Activated CD4-positive, alpha-beta T cell treated with anti-CD3 and anti-CD28 coated beads, Interleukin-2, amount 50 U/mL, for 1 hour (primary cell): ENCODE measurements at regions not wholly inside any gene's neighbourhood (a gene's known extent, or its start where the extent isn't known, plus 50 kb on each side); places are given as distances from the start of the nearest gene placed in this dataset.

ENCODE experiments used
- DNase-seq: peaks from one replicate; pipeline ENCODE4 v3.0.0-alpha.2; 2020

DNA sequence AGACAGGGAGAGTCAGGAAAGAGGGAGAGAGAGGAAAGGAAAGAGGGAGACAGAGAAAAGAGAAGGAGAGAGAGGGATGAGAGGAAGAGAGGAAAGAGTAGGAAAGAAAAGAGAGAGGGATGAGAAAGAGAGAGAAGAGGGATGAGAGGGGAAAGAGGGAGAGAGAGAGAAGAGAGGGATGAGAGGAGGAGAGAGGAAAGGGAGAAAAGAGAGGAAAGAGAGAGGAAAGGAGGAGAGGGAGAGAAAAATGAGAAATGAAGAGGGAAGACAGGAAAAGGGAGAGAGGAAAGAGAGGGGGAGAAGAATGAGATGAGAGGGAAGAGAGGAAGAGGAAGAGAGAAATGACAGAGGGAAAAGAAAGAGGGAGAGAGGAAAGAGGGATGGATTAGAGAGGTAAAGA, 207.0 kb upstream of the SKOR2 start:
- no peak for DNase-seq

DNA sequence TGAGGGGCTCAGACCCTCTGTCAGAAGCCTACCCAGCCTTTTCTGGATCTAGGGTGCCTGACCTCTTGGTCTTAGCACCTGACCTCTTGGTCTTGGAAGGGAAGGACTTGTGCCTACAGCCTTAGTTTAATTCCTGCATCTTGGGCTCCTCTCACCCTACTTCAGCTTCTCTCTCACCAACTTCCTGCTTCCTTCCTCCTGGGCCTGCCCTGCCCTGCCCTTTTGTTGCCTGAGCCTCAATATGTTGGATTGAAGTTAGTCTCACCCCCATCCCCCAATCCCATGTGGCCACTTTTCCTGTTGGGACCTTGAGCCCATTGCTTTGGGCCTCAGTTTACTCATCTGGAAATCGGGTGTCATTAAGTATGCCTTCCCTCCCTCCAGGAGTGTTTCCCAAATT, 206.2 kb upstream of the SKOR2 start:
- DNase-seq: no peak

DNA sequence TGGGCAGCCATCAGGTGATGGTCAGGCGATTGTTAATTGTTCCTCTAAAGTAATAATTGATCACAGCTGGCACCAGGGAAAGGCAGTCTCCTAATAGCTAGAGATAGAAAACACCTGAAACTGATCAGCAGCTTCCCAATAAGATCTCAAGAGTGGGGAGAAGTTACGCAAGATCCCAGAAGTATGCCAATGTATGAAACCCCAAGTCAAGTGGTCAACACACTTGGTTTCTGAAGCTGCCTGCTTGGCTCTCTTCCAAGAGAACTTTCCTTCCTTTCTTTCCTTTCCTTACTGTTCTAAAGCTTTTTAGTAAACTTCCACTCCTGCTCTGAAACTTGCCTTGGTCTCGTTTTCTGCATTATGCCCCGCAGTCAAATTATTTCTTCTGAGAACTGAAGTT, 201.6 kb upstream of the SKOR2 start:
- DNase-seq: no peak

DNA sequence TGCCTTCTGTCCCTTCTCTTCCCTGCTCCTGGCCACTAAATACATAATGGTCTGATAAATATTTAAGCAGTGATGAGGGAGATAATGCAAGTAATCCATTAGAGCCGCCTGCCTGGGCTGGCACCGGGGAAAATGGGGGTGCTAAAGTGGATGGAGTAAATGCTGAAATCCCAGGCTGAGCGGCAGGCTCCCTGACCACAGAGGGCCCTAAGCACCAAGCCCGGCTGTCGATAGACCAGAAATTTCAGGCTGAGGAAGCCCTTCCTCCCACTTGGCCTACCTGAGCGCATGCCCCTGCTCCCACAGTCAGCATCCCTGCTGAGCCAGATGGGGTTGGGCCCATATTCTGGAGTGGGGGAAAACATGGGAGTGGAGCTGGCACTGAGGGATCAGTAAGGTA, 197.5 kb upstream of the SKOR2 start:
- DNase-seq: no peak

DNA sequence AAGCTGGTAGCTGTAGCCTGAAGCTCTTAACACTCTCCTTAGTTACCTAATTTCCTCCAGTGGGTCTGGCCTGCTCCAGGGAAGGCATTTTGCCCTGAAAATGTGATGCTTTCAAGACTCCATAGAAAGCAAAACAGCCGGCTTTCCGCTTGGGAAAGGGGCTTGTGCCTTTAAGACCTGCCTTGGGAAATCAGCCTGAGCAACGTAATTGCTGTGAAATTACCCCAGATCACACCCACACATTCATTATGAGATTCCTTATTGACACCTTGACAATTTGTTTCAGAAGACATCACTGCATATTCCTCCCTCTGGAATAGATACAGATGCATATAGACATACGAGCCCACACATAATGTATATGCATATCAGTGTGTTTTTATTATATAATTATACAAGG, 190.5 kb upstream of the SKOR2 start:
- no peak for DNase-seq

DNA sequence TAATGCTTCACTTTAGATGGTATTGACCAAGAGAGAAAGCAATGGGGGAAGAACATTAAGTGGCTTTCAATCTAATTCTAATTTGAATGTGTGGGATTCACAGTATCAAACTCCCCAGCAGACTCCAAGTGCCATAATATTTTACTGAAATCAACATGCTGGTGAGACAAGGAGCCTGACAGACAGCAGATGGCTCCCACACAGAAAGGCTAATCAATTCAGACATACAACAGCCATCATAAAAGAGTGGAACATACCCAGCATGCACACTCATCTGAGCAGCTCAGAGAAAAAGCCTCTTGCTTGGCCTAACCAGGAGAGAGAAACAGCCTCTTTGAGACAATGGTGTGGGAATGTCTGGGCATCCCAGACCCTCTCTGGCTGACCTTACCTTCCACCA, 186.5 kb upstream of the SKOR2 start:
- no peak for DNase-seq

DNA sequence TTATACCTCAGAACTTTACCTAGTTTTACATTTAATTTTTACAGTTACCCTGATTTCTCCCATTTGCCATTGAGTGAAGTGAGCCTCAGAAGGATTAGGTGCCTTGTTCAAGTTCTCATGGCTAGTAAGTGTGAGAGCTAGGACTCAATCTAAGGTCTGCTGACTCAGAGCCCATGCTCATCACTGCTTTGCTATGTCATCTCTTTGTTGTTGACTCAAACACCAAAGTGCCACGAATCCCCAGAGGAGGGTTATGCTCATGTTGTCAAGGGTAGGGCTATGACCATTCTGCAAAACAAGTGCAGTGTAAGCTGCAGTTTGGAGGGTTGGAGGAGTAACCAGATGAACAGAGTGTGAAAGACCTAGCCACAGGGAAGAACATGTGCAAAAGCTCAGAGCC, 185.4 kb upstream of the SKOR2 start:
- DNase-seq: no peak

DNA sequence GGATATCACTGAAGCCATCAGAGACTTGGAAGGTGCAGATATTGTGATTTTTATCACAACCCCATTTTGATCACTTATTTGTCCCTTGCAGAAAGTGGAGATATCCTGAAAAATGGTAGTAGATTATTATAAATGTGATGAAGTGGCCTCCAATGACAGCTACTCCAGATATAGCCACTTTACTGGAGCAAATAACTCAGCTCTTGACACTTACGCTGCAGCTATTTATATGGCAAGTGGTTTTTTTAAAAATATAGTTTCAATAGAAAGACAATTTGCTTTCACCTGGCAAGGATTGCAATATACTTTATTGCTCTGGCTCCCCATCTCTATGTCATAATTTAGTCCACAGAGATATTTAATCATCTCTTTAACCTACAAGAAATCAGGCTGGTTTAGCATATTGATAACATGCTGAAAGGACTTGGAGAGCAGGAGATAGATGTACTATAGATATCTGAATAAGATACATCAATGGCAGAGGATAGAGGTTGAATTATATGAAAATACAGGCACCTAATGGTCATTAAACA, 182.8 kb upstream of the SKOR2 start:
- DNase-seq: no peak

DNA sequence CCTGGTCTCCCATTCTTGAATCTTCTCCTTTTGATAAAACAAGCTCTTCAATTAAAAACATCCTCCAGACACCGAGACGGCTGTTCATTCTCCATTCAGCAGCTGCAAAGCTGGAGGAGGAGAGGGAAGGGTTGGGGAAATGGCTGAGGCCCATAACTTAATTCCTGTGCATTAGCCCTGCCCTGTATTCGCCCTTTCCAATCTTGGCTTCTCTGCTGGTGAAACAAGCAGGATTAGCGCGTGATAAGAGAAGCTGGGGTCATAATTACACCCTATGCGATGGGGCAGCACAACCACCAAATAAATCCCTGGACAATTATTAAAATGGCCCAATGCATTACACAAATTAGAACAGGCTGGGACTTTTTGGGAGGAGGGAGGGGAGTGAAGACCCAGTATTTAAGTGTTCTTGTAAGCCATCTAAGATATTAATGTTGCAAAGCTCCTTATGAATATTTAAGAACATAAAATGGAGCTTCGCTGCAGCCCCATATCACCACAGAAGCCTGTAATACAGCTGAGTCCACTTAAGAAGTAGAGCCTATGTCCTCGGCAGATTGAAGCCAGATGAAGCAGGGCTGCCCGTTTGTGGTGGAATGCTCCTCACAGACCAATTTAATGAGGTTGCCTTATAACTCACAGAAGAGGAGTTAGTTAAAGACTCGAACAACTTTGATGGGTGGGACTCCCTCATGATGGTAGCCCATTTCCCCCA, 176.6 kb upstream of the SKOR2 start:
- no peak for DNase-seq

DNA sequence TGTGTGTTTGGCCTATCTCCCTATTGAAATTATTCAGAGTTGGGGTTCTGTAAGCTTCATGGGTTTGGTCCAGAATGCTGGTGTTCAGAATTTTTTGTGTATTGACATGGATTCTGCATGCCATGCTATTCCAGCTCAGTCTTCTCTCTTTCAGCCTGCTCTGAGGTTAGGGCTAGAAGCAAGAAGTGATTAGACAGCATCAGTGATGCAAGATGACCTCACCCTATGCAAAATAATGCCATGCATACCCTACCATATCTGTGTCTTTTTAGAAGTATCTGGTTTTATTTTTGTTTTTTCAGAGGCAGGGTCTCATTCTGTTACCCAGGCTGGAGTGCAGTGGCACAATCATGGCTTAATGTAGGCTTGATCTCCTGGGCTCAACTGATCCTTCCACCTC, 175.6 kb upstream of the SKOR2 start:
- no peak for DNase-seq

DNA sequence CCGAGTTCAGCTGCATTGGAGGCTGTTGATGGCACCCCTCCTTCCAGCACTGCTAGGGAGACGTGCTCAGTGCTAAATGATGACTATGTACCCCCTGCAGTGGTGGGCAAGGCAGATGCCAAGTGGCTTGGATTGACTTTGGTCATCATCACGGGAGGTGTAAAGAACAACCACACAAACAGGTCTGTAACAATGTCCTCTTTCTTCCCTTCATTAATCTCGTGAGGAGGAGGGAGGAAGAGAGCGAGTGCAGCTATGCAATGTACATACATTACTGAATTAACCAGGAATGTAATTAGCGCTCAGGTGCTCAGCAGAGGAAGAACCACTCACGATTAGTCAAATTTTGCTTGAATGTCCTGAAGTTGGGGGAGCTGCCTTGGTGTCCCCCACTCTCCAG, 173.9 kb upstream of the SKOR2 start:
- no peak for DNase-seq

DNA sequence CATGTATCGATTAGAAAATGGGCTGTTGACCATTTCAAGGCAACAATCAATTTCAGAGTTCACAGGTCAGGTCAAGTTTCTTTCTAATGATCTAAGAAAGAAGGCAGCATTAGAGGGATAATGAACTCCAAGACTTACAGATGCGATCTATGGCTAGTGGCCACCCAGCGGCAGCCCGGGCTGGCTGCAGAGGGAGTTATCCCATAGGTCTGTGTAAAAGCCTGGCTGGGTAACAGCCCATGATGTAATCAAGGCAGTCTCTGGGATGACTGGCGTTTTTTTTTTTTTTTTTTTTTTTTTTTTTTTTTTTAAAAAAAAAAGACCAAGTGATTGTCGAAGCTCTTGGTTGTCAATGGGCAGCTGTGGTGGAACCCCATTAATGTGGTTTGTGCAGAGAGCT, 171.1 kb upstream of the SKOR2 start:
- no peak for DNase-seq

DNA sequence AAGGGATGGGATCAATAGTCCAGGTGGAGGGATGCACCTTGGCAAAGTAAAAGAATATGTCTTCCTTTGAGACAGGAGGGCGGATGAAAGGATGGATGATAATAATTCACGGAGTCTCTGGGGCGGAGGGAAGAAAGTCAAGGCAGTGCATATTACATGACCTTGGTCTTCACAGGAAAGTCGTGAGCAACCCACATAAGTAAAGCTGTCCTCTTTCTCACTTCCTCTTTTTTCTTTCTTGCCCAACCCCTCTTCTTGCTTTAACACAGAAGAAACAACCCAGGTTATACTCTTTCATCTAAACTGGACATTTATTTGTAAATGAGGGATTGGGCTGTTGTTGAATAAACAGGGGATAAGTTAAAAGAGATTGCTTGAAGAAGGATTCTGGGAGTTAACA, 168.7 kb upstream of the SKOR2 start:
- no peak for DNase-seq

DNA sequence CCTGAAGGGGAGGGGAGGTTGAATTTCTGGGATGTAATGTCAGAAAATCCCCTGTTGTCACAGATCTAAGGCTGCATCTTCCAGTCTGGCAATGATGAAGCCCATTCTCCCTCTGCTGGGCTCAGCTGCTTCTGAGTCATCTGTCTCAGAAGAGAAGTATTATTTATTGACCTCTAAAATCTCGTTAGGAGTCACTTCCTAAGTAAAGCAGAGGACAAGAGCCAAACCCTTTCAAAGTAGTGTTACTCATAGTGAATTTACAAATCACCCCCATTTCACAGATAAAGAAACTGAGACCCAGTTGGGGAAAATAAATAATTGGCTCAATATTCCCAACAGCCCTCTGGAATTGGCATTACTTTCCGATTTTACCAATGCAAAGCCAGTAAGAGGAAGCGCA, 167.3 kb upstream of the SKOR2 start:
- no peak for DNase-seq

DNA sequence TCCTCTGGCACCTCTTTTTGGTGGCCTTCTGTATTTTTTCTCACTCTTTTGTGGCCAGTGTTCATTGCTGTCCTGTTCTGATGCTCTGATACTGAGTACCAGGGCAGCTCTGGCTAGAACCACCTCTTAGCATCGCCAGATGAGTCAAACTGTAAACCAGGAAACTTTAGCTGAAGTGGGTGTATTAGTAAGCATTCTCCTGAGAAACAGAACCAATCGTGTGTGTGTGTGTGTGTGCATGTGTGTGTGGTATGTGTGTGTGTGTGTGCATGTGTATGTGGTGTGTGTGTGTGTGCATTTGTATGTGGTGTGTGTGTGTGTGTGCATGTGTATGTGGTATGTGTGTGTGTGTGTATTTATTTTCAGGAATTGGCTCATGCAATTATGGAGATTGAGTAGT, 166.3 kb upstream of the SKOR2 start:
- DNase-seq: no peak

DNA sequence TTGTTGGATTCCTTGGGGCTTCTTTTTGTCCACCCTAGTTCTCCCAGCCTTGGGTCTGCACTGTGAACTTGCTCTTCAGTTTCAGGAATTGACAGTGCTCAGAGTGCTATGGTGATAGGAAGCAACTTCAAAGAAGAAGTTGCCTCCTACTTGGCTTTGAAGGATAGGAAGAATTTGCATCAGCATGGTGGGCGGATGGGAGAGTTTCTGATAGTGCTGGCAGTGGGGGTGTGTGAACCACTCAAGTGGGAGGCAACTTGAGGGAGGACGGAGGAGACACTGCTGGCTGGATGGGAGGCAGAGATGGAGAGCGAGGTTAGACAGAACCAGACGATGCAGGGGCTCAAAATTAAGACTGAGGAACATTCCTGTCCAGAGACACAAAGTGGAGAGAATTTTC, 164.4 kb upstream of the SKOR2 start:
- DNase-seq: no peak

DNA sequence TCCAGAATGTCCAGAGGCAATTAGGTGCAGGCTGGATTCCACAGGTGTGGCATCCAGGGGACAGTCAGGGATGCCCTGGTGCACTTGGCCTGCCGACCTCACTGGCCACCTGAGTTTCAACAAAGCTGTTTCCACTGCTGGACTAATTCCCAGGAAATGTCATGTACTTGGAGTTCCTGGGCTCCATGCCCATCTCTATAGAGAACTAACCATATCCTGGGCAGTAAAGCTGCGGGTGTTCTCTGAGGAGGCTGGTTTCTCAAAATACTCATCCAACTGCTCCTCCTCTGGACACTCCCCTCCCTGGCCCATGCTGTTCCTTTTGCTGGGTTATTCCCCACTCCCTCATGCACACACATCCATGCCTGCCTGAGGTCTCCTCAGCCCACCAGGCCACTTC, 161.9 kb upstream of the SKOR2 start:
- DNase-seq: no peak

DNA sequence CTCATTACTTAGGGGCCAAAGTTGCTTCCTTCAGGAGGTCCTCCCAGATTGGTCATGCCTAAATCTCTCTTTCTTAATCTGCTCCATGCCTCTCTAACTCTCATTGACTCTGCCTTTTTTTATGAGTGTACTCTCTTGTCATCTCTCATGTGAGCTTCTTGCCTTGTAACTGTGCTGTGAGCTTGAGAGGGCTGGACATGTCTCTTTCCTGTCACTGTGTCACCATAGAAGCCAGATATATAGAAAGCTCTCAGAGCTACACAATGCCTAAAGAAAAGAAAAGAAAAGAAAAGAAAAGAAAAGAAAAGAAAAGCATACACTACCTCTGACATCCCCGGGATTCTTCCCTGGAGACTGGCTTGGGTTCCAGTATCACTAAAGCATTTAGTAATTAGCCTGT, 161.5 kb upstream of the SKOR2 start:
- no peak for DNase-seq

DNA sequence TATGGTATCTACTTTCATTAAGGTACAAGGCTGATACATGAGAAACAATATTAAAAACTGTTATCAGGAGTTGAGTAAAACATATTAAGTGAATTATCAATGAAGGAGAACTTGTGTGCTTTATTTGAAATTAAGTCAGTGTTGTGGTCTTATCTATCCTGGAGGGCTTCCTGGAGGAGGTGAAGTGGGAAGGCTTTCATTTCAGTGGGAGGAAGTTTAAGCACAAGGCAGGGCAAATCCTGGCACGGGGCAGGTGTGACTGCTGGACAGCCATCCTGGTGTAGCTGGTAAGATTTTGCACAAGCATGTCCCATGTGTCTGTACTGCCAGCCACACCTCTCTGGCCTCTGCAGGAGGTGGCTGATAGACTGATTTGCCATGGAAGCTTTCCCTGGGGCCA, 159.7 kb upstream of the SKOR2 start:
- no peak for DNase-seq

DNA sequence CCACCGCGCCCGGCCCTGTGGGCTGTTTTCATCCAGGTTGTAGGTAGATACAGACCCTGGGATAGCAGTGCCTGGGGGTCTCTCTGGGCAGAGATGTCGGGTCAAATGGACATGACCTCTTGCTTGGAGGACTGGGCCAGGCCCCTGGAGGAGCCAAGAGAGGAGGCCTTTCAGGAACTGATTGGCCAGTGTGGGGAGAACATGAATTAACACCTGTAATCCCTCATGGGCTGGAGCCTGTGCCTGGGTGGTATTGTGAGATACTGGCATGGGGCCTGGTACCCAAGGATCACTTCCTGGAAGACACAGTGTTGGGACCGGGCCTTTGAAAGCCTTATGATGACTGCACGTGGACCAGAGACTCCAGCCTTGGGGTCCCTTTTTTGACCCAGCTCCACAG, 158.7 kb upstream of the SKOR2 start:
- no peak for DNase-seq

DNA sequence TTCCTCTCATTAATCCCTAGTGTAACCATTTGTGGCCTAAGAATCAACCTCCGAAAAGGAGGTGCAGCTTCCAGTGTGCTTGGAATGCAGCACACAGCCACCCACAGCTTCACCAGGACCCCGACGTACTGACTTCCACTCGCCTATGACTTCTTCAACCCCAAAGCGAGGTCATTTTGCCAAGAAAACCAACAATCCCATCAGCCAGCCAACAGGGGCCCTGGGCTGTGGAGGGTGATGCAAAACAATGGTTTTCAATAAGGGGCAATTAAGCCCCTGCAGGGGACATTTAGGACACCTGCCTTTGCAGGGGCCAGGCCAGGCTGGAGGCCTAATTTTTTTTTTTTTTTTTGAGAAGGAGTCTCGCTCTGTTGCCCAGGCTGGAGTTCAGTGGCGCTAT, 158.1 kb upstream of the SKOR2 start:
- no peak for DNase-seq

DNA sequence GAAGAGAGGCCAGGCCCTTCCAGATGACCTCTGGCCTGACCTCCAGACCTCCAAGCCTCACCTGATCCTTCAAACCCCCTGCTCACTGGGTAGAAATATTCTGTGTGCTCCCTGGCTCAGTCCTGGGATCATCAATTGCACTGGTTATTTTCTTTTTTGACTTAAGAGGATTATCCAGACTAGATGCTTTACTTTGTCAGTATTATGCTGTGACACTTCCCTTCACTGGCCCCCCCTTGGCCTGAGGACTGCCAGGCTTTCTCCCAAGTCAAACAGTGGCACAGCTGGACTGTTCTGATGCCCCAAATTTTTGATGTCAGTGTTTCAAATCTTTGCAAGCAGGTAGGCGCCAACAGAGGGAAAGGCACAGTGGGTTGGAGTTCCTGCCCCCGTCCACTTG, 156.3 kb upstream of the SKOR2 start:
- DNase-seq: no peak

DNA sequence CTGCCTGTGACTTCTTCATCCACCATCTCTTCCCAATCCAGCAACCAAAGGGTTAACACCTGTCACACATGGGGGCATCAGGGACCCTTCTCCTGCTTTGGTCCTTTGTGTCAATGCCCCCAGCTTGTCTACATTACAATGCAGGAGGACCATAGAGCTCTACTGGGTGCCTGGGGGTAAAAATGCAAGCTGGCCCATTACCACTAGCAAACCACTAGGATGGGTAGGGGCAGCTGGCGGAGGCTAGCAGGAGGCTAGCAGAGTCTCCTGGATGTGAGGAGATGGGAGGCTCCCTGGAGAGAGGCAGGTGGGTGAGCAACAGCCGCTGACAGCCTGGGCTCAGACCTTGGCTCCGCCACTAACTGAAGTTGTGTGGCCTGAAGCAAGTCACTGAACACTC, 153.4 kb upstream of the SKOR2 start:
- no peak for DNase-seq

DNA sequence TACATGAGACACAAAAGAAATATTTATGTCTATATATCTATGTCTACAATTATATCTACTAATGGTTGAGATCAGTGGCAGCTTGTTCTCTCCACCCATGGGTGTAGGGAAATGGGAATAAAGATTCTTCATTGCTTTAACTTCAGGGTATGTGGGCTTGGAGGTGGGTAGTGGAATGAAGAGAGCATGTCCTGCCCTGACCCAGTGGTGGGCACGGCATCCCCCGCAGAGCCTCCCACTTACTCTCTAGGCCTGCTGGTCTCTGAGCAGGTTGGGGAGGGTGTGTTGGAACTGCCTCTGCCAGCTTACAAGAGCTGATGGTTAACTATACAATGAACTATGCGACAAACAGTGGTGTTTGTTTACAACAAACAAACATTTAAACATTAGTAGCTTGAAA, 152.5 kb upstream of the SKOR2 start:
- DNase-seq: no peak

DNA sequence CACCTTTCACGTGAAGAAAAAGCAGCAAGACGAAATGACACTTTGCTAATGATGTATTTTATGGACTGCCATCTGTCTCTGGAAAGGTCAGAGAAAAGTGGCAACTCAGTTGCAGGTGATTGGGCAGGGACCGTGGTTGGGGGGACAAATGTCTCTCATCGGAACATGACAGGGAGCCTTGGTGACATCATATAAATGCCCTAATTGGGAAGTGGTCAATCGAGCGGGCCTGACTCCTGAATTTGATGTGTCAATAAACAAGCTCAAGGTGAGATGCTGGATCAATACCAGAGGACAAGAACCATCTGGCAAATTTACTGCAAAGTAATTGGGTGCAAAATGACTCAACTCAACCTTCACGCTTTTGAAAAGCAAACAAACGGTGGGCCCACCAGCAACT, 151.9 kb upstream of the SKOR2 start:
- DNase-seq: no peak

DNA sequence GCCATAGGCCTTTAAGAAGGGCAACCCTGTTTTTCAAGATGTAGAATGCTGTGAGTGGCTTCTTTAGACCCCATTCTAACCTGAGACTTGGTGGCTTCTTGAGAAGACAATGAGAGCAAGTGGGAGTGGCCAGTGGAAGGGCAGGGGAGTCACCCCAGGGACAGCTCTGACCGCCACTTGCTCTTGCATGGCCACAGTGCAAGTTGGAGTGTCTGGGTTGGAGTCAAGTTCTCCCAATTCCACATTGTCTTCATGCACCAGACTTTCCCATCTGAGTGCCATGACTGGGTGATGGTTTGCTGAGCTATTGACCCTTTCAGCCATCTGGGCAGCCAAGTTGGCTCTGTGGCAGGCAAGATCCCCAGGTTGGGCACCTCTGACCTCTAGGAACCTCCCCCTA, 148.0 kb upstream of the SKOR2 start:
- DNase-seq: no peak
